ENCODE measurements at regions not wholly inside any gene's neighbourhood (a gene's known extent, or its start where the extent isn't known, plus 50 kb on each side); places are given as distances from the start of the nearest gene placed in this dataset.
"Not testable (repeated sequence)": the region's sequence is repeated elsewhere in the genome, so short reads cannot be mapped to it uniquely, and the experiment has no call there.

GRCh38 chr12:71300772-71301675 lies 138.6 kb upstream of the LGR5 start:
- DNase-seq (ENCODE audit: extremely low read depth, low read depth): no peak

- DNase-seq (ENCODE audit: extremely low read depth, low read depth): no peak
Measured at GRCh38 chr12:71299541-71300376, 139.8 kb upstream of the LGR5 start.

DNA sequence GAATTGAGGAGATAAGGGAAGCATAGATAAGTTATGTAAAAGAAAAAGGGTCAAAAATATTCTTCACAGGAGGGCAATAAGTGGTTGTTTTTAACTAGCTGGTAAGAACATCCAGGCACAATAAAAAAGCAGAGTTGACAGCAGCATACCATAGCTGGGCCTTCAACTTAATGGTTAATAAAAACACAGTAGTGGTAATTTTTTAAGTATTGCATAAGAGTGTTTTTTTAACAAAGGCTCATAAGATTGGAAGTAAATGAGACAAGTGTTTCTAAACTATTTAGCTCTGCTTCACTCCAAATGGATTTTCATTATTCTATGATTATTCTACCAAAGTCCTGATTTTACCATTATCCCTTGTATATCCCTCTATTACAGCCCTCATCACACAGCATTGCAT lies 140.1 kb upstream of the TSPAN8 start:
- DNase-seq (ENCODE audit: extremely low read depth, low read depth): no peak

- no peak for DNase-seq (ENCODE audit: extremely low read depth, low read depth)
Measured at GRCh38 chr12:71295953-71296352, 138.2 kb upstream of the TSPAN8 start.

DNA sequence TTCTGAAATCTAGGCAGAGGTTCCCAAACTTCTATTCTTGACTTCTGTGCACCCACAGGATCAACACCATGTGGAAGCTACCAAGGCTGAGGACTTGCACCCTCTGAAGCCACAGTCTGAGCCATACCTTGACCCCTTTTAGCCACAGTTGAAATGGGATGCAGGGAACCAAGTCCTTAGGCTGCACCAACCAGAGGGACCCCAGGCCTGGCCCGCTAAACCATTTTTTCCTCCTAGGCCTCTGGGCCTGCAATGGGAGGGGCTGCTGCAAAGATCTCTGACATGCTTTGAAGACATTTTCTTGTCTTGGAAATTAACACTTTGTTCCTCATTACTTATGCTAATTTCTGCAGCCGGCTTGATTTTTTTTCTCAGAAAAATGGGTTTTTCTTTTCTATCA lies 133.9 kb upstream of the TSPAN8 start:
- no peak for DNase-seq (ENCODE audit: extremely low read depth, low read depth)

DNA sequence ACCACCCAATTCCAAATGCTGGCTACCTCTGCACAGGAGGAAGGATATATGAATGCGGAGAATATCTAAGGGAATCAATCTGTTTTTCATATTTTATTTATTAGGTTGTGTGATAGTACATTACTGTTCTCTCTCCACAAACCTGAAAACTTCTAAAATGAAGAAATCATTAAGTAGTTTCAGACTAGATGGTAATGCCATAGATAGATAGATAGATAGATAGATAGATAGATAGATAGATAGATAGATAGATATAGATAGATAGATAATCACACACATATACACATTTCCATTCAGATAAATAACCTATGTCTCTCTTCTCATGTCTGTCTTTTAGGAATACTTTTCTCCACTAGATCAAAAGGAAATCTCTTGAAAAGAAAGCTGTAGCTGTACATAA lies 126.1 kb upstream of the TSPAN8 start:
- no peak for DNase-seq (ENCODE audit: extremely low read depth, low read depth)

GRCh38 chr12:71282925-71283324 lies 125.1 kb upstream of the TSPAN8 start:
- DNase-seq (ENCODE audit: extremely low read depth, low read depth): no peak

DNA sequence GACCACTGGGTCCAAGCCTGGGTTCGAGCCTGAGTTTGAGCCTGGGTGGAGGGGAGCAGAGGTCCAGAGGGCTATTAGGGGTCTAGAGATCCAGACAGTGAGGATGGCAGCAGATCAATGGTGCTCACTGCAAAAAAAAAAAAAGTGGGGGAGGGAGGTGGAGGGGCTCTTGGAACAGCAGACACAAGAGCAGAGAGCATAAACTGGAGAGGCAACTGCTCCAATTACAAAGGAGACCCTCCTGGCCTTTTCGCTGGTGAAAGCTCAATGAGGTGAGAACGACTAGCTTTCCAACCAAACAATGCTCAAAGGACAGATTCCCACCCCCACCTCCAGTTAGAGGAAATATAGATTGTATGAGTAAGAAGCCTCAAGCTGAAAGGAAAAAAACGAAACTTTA lies 124.2 kb upstream of the TSPAN8 start:
- DNase-seq (ENCODE audit: extremely low read depth, low read depth): no peak

- DNase-seq (ENCODE audit: extremely low read depth, low read depth): no peak
Measured at GRCh38 chr12:71281425-71281824, 123.6 kb upstream of the TSPAN8 start.

- DNase-seq (ENCODE audit: extremely low read depth, low read depth): no peak
Measured at GRCh38 chr12:71277866-71278265, 120.1 kb upstream of the TSPAN8 start.

DNA sequence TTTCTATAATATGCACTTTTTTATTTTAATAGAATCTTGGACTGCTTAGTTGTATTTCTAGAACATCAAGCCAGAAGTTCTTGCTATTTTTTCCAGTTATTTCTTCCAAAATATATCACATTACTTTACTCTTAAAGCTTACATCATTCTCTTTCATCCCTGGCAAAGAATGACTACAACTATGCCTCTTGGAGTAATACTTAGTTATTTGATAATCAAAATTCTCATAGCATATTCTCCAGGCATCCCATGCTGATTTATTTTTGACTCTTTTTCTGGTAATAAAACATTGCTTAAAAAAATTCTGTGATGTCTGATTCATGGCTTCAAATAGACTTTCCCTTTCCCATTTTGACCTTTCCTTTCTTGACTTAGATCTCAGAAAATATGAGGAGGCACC lies 118.7 kb upstream of the TSPAN8 start:
- no peak for DNase-seq (ENCODE audit: extremely low read depth, low read depth)

DNA sequence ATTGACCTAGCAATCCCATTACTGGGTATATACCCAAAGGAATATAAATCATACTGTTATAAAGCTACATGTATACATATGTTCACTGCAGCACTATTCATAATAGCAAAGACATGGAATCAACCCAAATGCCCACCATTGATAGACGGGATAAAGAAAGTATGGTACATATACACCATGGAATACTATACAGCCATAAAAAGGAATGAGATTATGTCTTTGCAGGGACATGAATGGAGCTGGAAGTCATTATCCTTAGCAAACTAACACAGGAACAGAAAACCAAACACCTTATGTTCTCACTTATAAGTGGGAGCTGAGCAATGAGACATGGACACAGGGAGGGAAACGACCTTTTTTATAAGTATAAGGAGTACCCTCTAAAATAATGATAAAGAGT lies 113.0 kb upstream of the TSPAN8 start:
- not testable (repeated sequence) for DNase-seq (ENCODE audit: extremely low read depth, low read depth)

GRCh38 chr12:71270057-71270456 lies 112.3 kb upstream of the TSPAN8 start:
- DNase-seq (ENCODE audit: extremely low read depth, low read depth): no peak

GRCh38 chr12:71269281-71269598 lies 111.4 kb upstream of the TSPAN8 start:
- no peak for DNase-seq (ENCODE audit: extremely low read depth, low read depth)

DNA sequence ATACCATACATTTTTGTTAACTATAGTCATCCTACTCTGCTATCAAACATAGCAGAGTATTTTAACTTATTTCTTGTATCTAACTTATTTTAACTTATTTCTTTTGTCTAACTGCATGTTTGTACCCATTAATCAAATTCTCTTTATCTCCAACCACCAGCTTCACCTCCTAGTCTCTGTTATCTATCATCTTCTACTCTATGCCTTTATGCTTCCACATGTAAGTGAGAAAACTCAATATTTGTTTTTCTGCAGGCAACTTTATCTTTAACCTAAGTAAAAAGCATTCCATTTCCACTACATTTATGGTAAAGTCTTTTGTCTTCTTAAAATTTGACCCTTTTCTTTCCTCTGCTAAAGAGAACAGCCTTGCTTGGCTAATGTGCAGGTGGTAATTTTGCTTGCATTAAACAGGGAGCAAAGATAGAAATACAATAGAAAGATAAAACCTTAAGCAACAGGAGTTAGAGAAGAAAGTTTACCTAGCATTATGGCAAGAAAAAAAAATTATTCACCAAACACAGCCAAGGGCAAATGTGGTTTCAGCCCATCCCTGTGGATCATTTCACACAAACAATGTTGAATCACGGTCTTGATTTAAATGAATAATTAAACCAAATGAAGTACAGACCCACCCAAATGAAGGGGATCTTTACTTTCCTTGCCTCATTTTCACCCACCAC lies 110.9 kb upstream of the TSPAN8 start:
- no peak for DNase-seq (ENCODE audit: extremely low read depth, low read depth)

DNA sequence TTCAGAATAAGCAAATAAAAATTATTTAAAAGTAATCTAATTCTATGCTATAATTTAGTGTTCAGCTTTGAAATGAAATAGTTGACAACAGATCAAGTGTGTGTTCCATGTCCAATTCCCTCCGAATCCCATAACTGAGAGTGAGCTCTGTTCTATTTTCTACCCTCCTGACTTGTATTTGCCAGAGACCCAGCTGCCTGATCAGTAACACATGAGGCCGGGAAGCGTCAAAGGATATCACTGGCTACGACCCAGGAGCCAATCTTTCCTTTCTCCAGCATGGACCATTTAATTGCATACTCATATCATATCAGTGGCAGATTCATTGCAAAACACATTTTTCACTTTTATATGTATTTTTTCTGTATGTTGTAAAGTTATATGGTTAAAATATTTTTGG lies 108.8 kb upstream of the TSPAN8 start:
- no peak for DNase-seq (ENCODE audit: extremely low read depth, low read depth)

GRCh38 chr12:71265731-71266130 lies 107.9 kb upstream of the TSPAN8 start:
- DNase-seq (ENCODE audit: extremely low read depth, low read depth): not testable (repeated sequence)

GRCh38 chr12:71262466-71262865 lies 104.7 kb upstream of the TSPAN8 start:
- no peak for DNase-seq (ENCODE audit: extremely low read depth, low read depth)

- no peak for DNase-seq (ENCODE audit: extremely low read depth, low read depth)
Measured at GRCh38 chr12:71252473-71252872, 94.7 kb upstream of the TSPAN8 start.

GRCh38 chr12:71250166-71250565 lies 92.4 kb upstream of the TSPAN8 start:
- DNase-seq (ENCODE audit: extremely low read depth, low read depth): no peak

- no peak for DNase-seq (ENCODE audit: extremely low read depth, low read depth)
Measured at GRCh38 chr12:71243370-71243769, 85.6 kb upstream of the TSPAN8 start.

All from NCI-H460 (cell line).